GM23338 (cell line): ENCODE measurements at regions not wholly inside any gene's neighbourhood (a gene's known extent, or its start where the extent isn't known, plus 50 kb on each side); places are given as distances from the start of the nearest gene placed in this dataset.

ENCODE experiments used
- CREB1 ChIP-seq: fragments of 250-450 bp; sonication (Bioruptor Pico); IDR thresholded peaks from 2 replicates; pipeline ENCODE4 v1.5.0; 2020; ENCODE audit warnings: low read depth, mild to moderate bottlenecking, moderate library complexity
- CTCF ChIP-seq, 2 experiments: fragments of 200-600 bp in 1 of 2; sonication (generic) in 1 of 2; conservative IDR thresholded peaks; 2 replicates each; pipeline versions ENCODE4 v1.5.1 to v1.6.1; 2016 to 2017; ENCODE audit warnings: antibody characterized with exemption in 2 of 2, low read depth in 2 of 2, mild to moderate bottlenecking in 2 of 2, moderate library complexity in 1 of 2
- ETS1 ChIP-seq: IDR thresholded peaks from 2 replicates; pipeline ENCODE4 v1.6.1; 2016; ENCODE audit warnings: antibody characterized with exemption
- EZH2 ChIP-seq: fragments of 200-600 bp; sonication (generic); IDR thresholded peaks from one replicate; pipeline ENCODE4 v1.8.0; 2017; ENCODE audit warnings: antibody characterized with exemption, mild to moderate bottlenecking, low read depth; ENCODE audit not compliant: unreplicated experiment
- EZH2phosphoT487 ChIP-seq: fragments of 200-600 bp; sonication (generic); IDR thresholded peaks from one replicate; pipeline ENCODE4 v1.8.1; 2018; ENCODE audit warnings: antibody characterized with exemption; ENCODE audit not compliant: unreplicated experiment
- JUNB ChIP-seq: IDR thresholded peaks from one replicate; pipeline ENCODE4 v1.6.1; 2016; ENCODE audit warnings: antibody characterized with exemption; ENCODE audit not compliant: unreplicated experiment
- NANOG ChIP-seq: IDR thresholded peaks from 2 replicates; pipeline ENCODE4 v1.6.1; 2016; ENCODE audit warnings: antibody characterized with exemption, borderline replicate concordance
- POLR2AphosphoS5 ChIP-seq: IDR thresholded peaks from 2 replicates; pipeline ENCODE4 v1.6.1; 2016; ENCODE audit warnings: antibody characterized with exemption, low read depth
- REST ChIP-seq: IDR thresholded peaks from one replicate; pipeline ENCODE4 v1.6.1; 2018; ENCODE audit warnings: antibody characterized with exemption; ENCODE audit not compliant: unreplicated experiment
- STAT1 ChIP-seq: IDR thresholded peaks from one replicate; pipeline ENCODE4 v1.6.1; 2016; ENCODE audit warnings: antibody characterized with exemption; ENCODE audit not compliant: unreplicated experiment
- ZNF114 ChIP-seq: fragments of 250-450 bp; sonication (Bioruptor Pico); IDR thresholded peaks from 2 replicates; pipeline ENCODE4 v1.5.0; 2020; ENCODE audit warnings: mild to moderate bottlenecking, moderate library complexity
- ZNF331 ChIP-seq: fragments of 250-450 bp; sonication (Bioruptor Pico); IDR thresholded peaks from 2 replicates; pipeline ENCODE4 v1.5.0; 2020; ENCODE audit warnings: low read depth, mild to moderate bottlenecking, moderate library complexity
- TF ChIP-seq, protein P1 (sequence below): fragments of 250-450 bp; sonication (Bioruptor Pico); IDR thresholded peaks from 2 replicates; pipeline ENCODE4 v1.5.0; 2020; ENCODE audit warnings: mild to moderate bottlenecking, moderate library complexity

GRCh38 chr12:69149270-69149669 lies 90.1 kb upstream of the CPSF6 start:
- TF ChIP-seq POLR2AphosphoS5, result no peak
- no peak for TF ChIP-seq CTCF (conservative IDR thresholded peaks at IDR 0.05; ENCODE audit: low read depth in 2 of 2)
- TF ChIP-seq EZH2phosphoT487, result no peak
- TF ChIP-seq EZH2, result no peak
- no peak for TF ChIP-seq REST
- TF ChIP-seq CREB1 (CRISPR knock-in tag), result no peak
- TF ChIP-seq ZNF114, result no peak
- TF ChIP-seq ZNF331 (CRISPR knock-in tag), result no peak
- TF ChIP-seq JUNB, result no peak
- no peak for TF ChIP-seq ETS1
- TF ChIP-seq NANOG, result no peak
- no peak for TF ChIP-seq STAT1
- TF ChIP-seq, protein P1, sequence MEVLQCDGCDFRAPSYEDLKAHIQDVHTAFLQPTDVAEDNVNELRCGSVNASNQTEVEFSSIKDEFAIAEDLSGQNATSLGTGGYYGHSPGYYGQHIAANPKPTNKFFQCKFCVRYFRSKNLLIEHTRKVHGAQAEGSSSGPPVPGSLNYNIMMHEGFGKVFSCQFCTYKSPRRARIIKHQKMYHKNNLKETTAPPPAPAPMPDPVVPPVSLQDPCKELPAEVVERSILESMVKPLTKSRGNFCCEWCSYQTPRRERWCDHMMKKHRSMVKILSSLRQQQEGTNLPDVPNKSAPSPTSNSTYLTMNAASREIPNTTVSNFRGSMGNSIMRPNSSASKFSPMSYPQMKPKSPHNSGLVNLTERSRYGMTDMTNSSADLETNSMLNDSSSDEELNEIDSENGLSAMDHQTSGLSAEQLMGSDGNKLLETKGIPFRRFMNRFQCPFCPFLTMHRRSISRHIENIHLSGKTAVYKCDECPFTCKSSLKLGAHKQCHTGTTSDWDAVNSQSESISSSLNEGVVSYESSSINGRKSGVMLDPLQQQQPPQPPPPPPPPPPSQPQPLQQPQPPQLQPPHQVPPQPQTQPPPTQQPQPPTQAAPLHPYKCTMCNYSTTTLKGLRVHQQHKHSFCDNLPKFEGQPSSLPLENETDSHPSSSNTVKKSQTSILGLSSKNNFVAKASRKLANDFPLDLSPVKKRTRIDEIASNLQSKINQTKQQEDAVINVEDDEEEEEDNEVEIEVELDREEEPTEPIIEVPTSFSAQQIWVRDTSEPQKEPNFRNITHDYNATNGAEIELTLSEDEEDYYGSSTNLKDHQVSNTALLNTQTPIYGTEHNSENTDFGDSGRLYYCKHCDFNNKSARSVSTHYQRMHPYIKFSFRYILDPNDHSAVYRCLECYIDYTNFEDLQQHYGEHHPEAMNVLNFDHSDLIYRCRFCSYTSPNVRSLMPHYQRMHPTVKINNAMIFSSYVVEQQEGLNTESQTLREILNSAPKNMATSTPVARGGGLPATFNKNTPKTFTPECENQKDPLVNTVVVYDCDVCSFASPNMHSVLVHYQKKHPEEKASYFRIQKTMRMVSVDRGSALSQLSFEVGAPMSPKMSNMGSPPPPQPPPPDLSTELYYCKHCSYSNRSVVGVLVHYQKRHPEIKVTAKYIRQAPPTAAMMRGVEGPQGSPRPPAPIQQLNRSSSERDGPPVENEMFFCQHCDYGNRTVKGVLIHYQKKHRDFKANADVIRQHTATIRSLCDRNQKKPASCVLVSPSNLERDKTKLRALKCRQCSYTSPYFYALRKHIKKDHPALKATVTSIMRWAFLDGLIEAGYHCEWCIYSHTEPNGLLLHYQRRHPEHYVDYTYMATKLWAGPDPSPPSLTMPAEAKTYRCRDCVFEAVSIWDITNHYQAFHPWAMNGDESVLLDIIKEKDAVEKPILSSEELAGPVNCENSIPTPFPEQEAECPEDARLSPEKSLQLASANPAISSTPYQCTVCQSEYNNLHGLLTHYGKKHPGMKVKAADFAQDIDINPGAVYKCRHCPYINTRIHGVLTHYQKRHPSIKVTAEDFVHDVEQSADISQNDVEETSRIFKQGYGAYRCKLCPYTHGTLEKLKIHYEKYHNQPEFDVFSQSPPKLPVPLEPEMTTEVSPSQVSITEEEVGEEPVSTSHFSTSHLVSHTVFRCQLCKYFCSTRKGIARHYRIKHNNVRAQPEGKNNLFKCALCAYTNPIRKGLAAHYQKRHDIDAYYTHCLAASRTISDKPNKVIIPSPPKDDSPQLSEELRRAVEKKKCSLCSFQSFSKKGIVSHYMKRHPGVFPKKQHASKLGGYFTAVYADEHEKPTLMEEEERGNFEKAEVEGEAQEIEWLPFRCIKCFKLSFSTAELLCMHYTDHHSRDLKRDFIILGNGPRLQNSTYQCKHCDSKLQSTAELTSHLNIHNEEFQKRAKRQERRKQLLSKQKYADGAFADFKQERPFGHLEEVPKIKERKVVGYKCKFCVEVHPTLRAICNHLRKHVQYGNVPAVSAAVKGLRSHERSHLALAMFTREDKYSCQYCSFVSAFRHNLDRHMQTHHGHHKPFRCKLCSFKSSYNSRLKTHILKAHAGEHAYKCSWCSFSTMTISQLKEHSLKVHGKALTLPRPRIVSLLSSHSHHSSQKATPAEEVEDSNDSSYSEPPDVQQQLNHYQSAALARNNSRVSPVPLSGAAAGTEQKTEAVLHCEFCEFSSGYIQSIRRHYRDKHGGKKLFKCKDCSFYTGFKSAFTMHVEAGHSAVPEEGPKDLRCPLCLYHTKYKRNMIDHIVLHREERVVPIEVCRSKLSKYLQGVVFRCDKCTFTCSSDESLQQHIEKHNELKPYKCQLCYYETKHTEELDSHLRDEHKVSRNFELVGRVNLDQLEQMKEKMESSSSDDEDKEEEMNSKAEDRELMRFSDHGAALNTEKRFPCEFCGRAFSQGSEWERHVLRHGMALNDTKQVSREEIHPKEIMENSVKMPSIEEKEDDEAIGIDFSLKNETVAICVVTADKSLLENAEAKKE (CRISPR knock-in tag), result no peak
